HG03432 (cell line): ENCODE measurements at regions not wholly inside any gene's neighbourhood (a gene's known extent, or its start where the extent isn't known, plus 50 kb on each side); places are given as distances from the start of the nearest gene placed in this dataset.
"Not testable (repeated sequence)": the region's sequence is repeated elsewhere in the genome, so short reads cannot be mapped to it uniquely, and the experiment has no call there.

Source experiments
- ATAC-seq: cut with Tn5 transposase; IDR thresholded peaks from one replicate; pipeline ENCODE4 v1.9.1; 2021; ENCODE audit warnings: mild to moderate bottlenecking, moderate library complexity; ENCODE audit not compliant: unreplicated experiment

DNA sequence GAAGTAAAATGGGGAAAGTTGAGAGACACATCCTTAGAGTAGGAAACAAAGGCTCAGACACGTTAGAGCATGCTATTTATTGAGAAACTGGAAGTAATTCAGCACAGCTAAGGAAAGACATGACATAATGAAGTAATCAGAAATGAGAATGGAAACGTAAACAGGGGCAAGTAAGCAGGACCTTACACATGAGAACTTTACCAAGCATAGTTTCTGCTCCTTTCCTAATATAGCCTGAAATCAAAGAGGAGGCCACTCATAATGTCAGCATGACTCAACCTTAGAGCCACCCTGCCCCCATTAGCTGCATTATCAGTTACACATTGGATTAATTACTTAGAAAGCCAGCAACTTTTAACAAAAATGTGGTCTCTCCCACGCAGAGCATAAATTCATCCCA lies 558.3 kb upstream of the GRIA3 start:
- ATAC-seq: peak; percentile 82

DNA sequence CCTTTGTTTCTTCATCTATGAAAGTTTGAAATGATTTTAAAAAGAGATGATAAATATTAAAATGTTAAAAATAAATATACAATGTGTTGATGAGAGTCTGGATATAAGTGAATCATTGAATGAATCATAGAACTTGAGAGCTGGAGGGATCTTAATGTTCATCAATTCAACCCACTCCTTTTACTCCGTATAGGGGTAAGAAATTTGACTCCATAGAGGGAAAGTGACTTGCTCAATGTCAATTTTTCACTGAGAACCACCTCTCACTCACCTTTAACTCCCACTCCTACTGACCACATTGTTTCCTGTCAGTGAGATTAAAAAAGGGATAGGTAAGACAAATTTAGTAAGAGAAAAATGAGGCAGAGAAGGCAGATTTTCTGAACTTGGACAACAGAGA lies 557.2 kb upstream of the GRIA3 start:
- ATAC-seq: no peak

DNA sequence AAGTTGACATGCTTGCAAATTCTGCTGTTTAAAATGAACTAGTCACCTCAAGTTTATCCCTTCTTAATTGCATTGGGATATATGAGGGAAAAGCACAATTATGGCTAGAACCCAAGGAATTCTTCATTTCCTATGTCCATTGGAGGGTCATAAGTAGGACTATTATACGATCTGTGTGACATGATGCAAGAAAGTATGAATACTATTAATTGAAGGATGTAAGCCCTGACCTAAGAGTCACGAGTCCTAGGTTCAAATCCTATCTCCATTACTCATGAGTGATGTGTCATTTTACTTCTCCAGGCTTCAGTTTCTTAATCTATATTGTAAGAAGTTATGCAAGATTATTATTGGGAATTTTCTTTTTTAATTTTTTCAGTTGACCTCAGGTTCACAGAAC lies 542.9 kb upstream of the GRIA3 start:
- ATAC-seq: no peak

DNA sequence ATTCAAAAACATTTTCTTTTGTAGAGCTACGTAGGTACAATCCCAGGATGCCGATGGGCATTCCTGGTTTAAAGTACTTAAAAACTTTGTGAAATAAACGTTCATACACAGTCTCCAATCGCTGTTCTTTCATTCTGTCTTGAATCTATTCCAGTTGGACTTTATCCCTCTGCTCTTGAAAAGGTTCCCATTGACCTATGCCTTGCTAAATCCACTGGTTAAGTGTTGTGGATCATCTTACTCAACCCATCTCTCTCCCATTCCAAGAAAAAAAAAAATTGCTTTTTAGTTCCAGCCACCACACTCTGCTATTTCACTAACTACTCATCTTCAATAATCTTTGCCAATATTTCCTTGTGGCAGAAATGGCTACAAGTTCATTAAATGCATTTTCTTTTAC lies 542.3 kb upstream of the GRIA3 start:
- no peak for ATAC-seq

DNA sequence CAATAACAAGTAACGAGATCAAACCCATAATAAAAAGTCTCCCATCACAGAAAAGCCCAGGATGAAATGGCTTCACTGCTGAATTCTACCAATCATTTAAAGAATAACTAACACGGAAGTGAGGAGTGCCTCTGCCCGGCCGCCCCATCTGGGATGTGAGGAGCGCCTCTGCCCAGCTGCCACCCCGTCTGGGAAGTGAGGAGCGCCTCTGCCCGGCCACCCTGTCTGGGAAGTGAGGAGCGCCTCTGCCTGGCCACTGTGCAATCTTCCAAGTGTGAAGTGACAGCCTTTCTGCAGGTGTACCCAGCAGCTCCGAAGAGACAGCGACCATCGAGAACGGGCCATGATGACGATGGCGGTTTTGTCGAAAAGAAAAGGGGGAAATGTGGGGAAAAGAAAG lies 528.8 kb upstream of the GRIA3 start:
- ATAC-seq: not testable (repeated sequence)

DNA sequence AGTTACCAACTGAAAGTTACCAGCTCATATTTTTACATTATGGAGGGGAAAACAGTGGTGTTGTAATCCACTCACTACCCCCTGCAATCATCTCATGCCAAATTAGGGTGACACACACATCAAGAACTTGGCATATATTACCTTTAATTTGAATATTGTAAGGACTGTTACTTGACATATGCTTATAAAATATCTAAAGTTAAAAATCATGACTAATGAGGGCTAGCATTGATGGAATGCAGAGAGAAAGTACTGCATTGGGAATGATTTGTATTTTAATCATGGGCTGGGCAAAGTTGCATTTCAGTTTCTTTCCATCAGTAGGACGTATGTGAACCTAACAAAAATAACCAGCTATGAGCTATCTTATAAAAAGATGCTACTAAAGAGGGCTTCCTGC lies 517.5 kb upstream of the GRIA3 start:
- ATAC-seq: no peak

DNA sequence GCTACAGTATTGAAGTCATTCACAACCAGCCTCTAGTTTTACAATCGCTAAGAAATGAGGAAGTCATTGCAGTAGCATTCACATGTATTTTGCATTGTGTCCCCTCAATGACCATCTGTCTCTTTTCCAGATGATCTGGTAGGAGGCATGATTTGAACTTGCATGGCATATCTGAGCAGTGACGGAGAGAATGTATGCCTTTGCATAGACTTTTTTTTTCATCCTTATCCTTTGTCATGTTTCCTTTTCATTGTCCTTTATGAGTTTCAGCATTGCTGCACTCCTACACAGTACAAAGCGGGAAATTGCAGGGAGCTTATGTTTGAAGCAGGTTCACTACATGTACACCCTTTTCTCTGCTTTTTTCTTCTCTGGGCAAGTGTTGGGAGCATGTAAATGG lies 516.4 kb upstream of the GRIA3 start:
- ATAC-seq: no peak

DNA sequence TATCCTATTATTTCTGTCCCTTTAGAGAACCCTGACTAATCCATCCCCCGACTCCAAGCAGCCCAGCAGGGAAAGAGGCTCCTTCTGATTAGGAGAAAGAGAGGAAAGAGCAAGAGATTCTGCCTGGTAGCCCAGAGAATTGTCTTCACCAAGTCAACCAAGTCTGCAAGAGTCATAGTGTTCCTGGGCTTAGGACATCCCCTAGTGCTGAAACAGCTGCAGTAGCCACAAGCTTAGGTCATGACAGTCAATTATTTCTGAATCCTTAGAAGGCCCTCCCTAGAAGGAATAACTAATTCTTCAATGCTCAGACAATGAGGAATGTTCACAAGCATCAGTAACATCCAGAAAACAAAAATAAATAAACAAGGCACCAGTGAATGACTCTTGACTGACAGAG lies 480.3 kb upstream of the GRIA3 start:
- no peak for ATAC-seq

DNA sequence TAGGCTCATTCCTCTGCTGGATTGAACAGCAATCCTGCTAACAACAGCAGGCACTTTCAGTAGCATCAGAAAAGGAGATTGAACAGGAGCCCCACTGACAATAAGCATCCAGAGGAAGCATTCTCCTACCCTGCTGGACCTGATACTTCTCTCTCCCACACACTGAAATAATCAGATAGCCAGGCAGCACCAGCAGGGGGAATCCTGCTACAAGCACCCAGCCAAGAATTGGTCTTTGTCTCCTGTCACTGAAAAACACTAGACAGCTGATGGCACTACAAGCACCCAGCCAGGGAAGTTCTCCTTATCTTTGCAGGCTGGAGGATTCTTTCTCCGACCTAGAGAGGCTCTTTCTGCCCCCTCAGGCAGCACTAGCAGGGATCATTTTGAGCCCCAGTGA lies 444.3 kb upstream of the GRIA3 start:
- ATAC-seq: no peak

DNA sequence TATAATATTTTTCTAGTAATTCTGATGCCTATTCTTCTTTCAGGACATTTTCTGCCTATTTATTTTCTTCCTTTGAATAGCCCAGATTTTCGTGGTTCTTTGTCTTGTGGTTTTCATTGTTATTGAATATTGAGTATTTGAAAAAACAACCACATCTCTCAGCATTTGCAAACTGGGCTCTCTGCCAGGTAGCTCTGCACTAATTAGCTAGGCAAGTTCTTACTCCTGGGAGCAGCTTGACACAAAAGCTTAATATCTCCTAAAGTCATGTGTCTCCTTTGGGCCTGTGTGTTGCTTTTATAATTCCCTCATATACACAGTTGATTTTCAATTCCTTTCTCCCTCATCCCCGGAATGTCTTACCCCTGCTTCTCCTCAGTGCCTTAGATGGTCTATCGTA lies 413.5 kb upstream of the GRIA3 start:
- no peak for ATAC-seq

DNA sequence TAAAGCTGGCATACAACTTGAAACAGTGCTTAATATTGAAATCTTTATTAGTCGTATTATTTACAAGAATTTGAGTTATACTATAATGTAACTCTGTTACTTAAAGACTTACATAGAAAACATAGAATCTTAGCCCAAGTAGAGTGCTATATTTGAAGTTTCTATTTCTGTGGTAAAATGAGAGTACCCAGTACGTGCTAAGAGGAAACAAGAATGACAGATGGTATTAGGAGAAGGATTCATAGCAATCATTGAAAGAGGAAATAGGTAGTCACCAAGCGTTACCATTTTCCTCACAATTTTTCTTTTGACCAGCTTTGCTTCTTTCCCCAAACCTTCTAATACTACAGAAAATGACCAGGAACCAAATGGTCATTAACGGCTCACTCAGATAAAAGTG lies 412.1 kb upstream of the GRIA3 start:
- ATAC-seq: no peak

DNA sequence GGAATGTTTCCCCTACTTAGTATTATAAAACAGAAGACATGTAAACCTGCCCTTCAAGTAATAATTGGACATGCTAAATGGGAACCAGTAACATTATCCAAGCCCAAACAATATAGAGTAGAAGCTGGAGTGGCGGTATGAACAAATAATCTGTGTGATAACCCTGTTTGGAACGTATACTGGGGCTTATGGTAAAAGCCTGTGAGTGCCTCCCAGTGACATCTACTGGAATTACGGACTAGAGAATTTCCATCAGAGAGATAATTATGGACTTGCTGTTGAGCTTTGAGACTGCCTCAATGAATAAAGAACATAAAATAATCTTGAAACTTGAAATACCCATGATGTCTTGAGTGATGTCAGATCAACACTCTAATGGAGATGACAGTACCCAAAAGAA lies 406.3 kb upstream of the GRIA3 start:
- ATAC-seq: no peak

DNA sequence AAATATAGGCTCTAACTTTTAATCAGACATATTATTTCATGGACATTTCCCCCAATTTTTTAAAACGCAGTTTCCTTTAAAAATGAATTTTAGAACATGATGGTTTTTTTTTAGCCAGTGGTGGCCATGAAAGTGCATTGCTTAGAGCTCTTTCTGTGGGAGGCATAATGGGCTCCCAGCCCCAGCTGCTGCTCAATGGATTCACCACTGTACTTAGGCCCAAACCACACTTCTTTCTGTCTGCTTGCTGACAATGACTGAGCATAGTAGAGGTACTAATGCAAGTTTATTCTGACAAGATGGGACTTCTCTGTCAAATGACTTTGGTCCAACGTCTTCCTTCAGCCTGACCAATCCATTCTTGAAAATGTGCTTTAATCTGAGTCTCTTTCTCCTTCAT lies 400.2 kb upstream of the GRIA3 start:
- no peak for ATAC-seq

DNA sequence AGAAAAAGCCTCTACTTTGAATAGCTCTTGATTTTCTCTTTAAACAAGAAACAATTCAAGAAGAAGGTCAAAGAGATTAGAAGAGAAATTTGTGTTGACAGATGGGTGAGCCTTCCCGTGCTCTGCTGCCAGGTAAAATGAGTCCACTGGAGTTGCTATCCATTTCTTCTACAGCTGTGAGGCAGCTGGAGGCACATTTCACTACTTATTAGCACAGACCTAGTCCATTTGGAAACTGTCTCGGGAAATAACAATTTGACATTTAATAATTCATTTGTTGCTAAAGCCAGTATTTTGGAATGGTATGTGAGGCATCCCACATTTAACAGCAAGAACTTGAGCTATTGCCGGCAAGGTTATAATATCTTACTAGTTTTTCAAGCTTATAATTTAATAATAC lies 396.8 kb upstream of the GRIA3 start:
- ATAC-seq: no peak

DNA sequence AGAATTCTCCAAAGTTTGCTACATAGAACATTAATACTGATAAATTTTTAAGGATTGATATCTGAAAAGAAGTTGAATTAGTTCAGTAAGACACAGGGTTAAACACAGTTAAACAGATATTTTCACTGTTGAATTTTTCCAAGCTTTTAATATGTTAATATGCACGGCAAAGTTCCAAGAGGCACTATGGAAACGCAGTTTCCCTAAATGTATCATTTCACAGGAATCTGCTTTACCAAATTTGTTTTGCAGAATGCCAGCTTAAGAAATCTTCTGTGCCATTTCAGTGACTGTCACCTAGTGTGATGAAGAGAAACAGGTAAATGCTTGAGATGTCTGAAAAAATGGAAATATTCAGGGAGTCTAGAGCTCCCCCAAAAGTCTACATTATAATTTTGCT lies 395.9 kb upstream of the GRIA3 start:
- ATAC-seq: no peak

DNA sequence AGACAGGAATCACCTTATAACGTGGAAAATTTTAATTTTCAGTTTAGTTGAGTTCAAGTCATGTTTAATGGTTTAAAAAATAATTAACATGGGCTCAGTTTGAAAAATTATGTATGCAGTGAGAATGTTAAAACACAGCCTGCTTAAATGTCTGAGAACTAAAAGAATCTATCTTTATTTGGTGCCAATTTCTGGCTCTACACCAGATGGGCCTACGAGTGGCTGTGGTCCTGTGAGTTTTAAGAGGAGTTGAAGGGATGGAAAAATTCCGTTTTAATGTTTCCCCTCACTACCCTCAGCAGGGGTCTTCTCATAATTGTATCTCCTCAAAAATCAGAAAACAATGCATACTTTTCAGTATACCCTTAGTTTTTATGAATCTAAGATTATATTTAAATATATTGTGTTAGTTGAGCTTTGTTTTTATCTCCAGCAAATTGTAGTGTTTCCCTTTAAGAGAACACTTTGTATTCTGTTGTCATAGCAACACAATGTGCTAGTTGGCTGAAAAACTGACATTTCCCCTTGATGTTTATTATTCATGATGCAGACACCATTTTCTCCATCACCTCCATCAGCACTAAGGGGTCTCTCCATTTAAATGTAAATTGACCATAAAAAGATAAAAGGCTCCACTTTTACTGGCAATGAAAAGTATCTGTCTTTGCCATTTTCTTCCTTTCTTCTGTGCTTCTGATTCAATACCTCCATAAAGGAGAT lies 393.5 kb upstream of the GRIA3 start:
- no peak for ATAC-seq

DNA sequence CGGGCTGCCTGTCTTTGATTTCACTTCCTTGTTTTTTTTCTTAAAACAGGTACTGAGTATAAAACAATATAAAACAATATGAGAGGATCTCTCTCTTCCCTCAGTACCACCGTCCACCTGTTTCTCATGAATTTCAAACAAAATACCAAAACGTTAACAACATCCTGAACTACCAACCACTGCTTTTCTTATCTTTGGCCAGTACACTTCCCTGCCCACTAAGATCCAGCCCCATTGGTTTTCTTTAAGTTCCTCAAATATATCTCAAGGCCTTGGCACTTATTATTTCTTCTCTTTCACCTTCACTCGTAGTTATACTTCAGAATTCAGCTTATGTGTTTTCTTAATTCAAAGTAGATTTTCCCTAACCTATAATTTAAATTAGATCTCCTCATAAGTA lies 370.2 kb upstream of the GRIA3 start:
- no peak for ATAC-seq

DNA sequence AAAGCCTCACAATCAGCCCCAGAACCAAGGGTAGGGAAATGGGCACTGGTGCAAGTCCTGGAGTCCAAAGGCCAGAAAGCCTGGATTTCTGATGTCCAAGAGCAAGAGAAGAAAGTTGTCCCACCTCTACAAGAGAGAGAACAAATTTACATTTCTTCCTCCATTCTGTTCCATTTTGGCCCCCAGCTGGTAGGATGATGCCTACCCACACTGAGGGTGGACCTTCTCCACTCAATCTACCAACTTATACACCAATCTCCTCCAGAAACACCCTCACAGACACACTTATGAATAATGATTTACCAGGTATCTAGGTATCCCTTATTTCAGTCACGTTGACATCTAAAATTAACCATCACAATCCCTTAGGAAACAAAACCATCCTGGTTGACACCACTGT lies 367.8 kb upstream of the GRIA3 start:
- no peak for ATAC-seq

DNA sequence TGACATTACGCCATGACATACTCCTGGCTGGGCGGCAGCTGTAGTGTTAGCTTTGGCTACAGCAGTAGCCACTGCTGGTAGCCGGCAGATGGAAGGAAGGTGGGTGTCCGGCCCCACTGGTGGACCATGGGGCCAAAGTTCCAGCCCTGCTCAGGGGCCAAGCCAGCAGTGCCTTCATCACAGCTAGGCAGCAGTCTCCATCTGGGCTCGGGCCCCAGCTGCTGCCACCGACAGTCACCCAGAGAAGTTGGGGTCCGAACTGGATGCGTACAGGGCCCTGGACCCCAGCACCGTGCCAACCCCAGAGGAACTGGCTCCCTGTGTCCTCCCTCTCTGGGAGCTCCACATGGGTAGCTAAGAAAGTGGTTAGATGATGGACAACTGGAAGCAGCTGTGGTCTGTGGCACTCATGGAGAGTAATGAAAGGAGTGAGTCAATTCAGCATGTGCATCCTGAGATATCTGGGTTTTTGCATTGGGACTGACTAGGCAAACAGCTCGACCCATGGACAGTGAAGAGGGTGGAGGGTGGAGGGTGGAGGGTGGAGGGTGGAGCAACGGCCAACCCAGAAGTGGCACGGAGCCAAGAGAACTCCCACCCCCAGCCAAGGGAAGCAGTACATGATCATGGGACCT lies 366.6 kb upstream of the GRIA3 start:
- no peak for ATAC-seq

DNA sequence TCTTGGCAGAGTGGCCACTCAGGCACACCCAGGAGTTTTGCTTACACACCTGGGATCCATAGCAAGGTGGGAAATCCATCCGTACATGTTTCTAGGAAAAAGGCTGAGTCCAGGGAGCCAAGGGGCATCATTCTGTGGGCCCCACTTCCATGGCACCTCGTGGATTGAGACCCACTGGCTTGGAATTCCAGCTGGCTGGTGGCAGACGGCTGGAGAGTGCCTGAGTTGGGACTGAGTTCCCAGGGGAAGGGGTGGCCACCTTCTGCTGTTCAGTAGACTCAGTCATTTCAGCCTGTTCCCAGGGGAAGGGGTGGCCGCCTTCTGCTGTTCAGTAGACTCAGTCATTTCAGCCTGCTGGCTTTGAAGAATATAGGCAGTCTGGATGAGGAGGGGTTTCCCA lies 366.0 kb upstream of the GRIA3 start:
- ATAC-seq: no peak

DNA sequence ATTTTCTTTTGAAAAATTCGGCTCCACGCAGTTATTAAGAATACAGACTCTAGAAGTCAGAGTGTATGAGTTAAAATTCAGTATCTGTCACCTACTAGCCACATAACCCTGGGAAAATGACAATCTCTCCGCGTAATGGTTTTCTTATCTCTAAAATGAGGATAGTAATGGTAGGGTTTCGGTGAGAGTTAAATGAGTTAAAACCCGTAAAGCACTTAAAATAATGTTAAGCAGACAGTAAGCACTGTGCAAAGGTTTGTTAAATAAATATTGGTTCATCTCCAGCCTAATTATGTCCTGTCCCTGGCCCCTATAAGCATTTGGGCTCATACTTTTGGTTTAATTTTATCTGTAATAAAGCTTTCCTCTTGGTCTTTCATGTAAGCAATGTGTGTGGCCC lies 350.8 kb upstream of the GRIA3 start:
- no peak for ATAC-seq

DNA sequence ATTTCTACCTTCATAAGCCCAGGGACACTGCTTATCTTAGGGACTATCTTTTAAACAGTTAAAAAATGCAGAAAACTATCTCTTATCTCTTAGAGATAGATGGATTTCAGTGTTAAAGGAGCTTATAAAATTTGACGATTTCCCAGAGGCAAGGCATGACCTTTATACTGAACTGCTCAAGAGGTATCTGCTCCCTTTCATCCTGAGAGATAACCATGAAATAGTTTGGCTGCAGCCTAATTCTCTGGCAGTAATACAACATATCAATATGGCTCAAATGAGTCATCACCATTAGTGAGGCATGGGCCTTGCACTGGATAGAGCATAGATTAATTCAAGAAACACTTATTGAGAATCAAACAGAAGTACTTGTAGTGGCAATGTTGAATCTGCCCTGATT lies 348.2 kb upstream of the GRIA3 start:
- ATAC-seq: no peak

DNA sequence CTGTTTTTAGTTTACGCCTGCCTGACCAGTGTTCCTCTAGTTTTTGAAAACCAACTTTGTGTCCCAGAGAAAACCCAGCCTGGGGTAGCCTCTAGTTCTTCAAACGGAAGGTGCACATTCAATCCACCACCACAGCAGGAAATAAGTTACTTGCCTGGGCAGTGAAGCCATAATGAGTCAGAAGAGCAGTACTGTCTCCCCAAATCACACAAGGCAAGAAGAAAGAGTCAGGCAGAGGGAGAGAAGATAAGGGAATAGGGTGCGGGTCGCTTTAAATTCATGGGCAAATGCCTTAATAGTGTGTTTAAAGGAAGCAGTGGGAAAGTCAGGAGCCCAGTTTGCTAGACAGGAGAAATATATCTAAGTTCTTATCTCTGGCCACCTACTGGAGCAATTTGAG lies 333.8 kb upstream of the GRIA3 start:
- ATAC-seq: no peak
